Psoas muscle (tissue), 7 donors: ENCODE measurements at regions not wholly inside any gene's neighbourhood (a gene's known extent, or its start where the extent isn't known, plus 50 kb on each side); places are given as distances from the start of the nearest gene placed in this dataset.

Source experiments
- ATAC-seq, 4 donors: fragments of 200-7000 bp; cut with Tn5 transposase; one replicate each; pipeline ENCODE4 v1.9.1; 2020; ENCODE audit warnings: moderate library complexity in 3 of 4, mild to moderate bottlenecking in 2 of 4
- DNase-seq, 2 donors: peaks; one replicate each; pipeline ENCODE4 v3.0.0-alpha.2; 2020
- H3K27ac ChIP-seq: fragments of 200-600 bp; one replicate; pipeline ENCODE4 v1.8.0; 2022
- H3K27me3 ChIP-seq, 3 donors: fragments of 200-600 bp in 1 of 3; one replicate each; pipeline versions ENCODE4 v1.6.1 to v1.8.0; 2013 to 2022; ENCODE audit warnings: low read length in 2 of 3, mild to moderate bottlenecking in 2 of 3, moderate library complexity in 1 of 3; ENCODE audit not compliant: insufficient read depth in 3 of 3
- H3K36me3 ChIP-seq, 2 donors: fragments of 200-600 bp in 1 of 2; one replicate each; pipeline versions ENCODE4 v1.6.1 to v1.8.0; 2013 to 2022; ENCODE audit warnings: low read depth in 1 of 2, mild to moderate bottlenecking in 1 of 2, moderate library complexity in 1 of 2; ENCODE audit not compliant: insufficient read depth in 1 of 2
- H3K4me1 ChIP-seq: fragments of 200-600 bp; one replicate; pipeline ENCODE4 v1.8.0; 2022
- H3K4me3 ChIP-seq: fragments of 200-600 bp; one replicate; pipeline ENCODE4 v1.8.0; 2022; ENCODE audit warnings: mild to moderate bottlenecking
- H3K9me3 ChIP-seq: fragments of 200-600 bp; one replicate; pipeline ENCODE4 v1.8.0; 2022
- CTCF ChIP-seq: fragments of 200-600 bp; IDR thresholded peaks from one replicate; pipeline ENCODE4 v1.8.0; 2022; ENCODE audit warnings: antibody characterized with exemption
- WGBS, 3 donors: extraction: QIAGEN DNeasy Blood & Tissue Kit; methylation state at CpG; one replicate each; pipeline versions ENCODE4 v1.1.6 to v1.1.7; 2013; 5-methylcytosine and 5-hydroxymethylcytosine counted together
- intact Hi-C, 2 donors: fragments of 100-400 bp; cut with DNase I; formaldehyde crosslinking; loops; one replicate each; pipeline versions ENCODE4 v1.11.0 to v1.14.2; 2022
- donor health status: healthy with polysubstance abuse.
- donor health status: DM: no; HTN: no; CAD: no; lungs with moderate emphysema.
- donor health status: Bipolar disorder and iron deficiency.
- donor health status: healthy.
- donor health status: DM: yes; HTN: yes; CAD: no.
- donor health status: DM: no; HTN: no; CAD: no.
- donor health status: DM: yes; HTN: yes; CAD: no.

DNA sequence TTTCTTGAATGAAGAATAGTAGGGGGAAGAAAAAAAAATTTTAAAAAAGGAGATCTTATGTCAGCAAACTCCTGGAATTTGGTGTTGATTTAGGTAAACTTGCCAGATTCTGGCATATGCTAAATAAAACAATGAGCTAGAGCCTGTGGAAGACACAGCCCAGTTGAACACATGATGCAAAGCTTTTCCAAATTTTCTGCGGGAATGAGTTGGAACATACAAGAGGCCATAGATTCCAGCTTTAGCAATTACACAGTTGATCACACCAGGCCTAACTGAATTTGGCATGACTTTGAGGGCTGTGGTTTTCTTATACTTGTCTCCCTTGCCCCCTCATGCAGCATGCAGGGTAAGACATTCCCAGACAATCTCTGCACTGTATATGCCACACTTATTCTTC is 297.0 kb downstream of the SH3GL2 start:
- no peaks in the 10 kb centered on the region for H3K36me3 ChIP-seq
- WGBS, 3 donors: 13 to 50% (median 15%) methylated on average over 1 of the region's 1 CpG
- no peaks in the 10 kb centered on the region for H3K27me3 ChIP-seq
- intact Hi-C loops: no loop called here
- no peak for ATAC-seq
- no peak overlapping the region for H3K4me3 ChIP-seq
- no peaks in the 10 kb centered on the region for H3K4me1 ChIP-seq
- H3K9me3 ChIP-seq: no peaks in the 10 kb centered on the region
- no peak overlapping the region for H3K27ac ChIP-seq
- DNase-seq: no peak
- TF ChIP-seq CTCF: no peak

GRCh38 chr9:17876687-17877086 is 297.8 kb downstream of the SH3GL2 start:
- H3K4me1 ChIP-seq: no peaks in the 10 kb centered on the region
- intact Hi-C loops: no loop called here
- 80 to 84% (median 80%) methylated on average over 3 of the region's 3 CpGs for WGBS, 3 donors
- no peaks in the 10 kb centered on the region for H3K36me3 ChIP-seq
- DNase-seq: no peak
- no peak overlapping the region for H3K27ac ChIP-seq
- no peaks in the 10 kb centered on the region for H3K27me3 ChIP-seq
- no peak for TF ChIP-seq CTCF
- H3K9me3 ChIP-seq: no peaks in the 10 kb centered on the region
- no peak for ATAC-seq
- H3K4me3 ChIP-seq: no peak overlapping the region

- no peak overlapping the region for H3K4me3 ChIP-seq
- H3K27ac ChIP-seq: no peak overlapping the region
- no peaks in the 10 kb centered on the region for H3K4me1 ChIP-seq
- no peak for TF ChIP-seq CTCF
- H3K36me3 ChIP-seq: no peaks in the 10 kb centered on the region
- ATAC-seq: no peak
- no peak for DNase-seq
- intact Hi-C loops: no loop called here
- no peaks in the 10 kb centered on the region for H3K9me3 ChIP-seq
- no peaks in the 10 kb centered on the region for H3K27me3 ChIP-seq
- 88 to 89% (median 88%) methylated on average over 3 of the region's 3 CpGs for WGBS, 3 donors
These were observed 300.0 kb downstream of the SH3GL2 start for GRCh38 chr9:17878810-17879370.

GRCh38 chr9:17881371-17881770 is 302.5 kb downstream of the SH3GL2 start:
- Histone ChIP-seq H3K27ac (no peak overlapping the region), H3K4me1 (no peaks in the 10 kb centered on the region), H3K36me3 (no peaks in the 10 kb centered on the region), H3K27me3 (no peaks in the 10 kb centered on the region), H3K9me3 (no peaks in the 10 kb centered on the region), H3K4me3 (no peak overlapping the region)
- intact Hi-C loops: no loop called here
- TF ChIP-seq CTCF: no peak
- no peak for DNase-seq
- ATAC-seq: no peak
- 75 to 81% (median 77%) methylated on average over 9 of the region's 9 CpGs for WGBS, 3 donors
